ENCODE measurements at regions not wholly inside any gene's neighbourhood (a gene's known extent, or its start where the extent isn't known, plus 50 kb on each side); places are given as distances from the start of the nearest gene placed in this dataset.

DNA sequence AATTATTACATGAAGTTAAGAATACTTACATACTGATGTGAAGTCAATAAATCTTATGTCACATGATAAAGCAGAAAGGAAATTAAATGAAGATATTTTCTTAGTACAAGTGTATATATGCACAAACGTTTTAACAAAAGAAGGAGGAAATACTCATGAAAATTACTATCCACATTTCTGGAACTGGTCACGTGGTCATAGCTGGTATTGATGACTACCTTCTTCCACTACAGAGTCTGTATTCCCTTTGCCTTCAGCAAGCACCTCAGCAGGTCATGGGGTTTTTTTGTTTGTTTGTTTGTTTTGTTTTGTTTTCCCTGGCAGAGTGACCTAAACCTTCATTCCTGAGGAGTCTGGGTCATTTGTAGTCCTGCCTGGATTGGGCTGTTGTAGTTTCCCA is 174.9 kb upstream of the BANK1 start:
- TF ChIP-seq, protein P1, sequence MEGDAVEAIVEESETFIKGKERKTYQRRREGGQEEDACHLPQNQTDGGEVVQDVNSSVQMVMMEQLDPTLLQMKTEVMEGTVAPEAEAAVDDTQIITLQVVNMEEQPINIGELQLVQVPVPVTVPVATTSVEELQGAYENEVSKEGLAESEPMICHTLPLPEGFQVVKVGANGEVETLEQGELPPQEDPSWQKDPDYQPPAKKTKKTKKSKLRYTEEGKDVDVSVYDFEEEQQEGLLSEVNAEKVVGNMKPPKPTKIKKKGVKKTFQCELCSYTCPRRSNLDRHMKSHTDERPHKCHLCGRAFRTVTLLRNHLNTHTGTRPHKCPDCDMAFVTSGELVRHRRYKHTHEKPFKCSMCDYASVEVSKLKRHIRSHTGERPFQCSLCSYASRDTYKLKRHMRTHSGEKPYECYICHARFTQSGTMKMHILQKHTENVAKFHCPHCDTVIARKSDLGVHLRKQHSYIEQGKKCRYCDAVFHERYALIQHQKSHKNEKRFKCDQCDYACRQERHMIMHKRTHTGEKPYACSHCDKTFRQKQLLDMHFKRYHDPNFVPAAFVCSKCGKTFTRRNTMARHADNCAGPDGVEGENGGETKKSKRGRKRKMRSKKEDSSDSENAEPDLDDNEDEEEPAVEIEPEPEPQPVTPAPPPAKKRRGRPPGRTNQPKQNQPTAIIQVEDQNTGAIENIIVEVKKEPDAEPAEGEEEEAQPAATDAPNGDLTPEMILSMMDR (conservative IDR thresholded peaks at IDR 0.05; ENCODE audit: low read length) = no peak
- TF ChIP-seq EZH2phosphoT487 (IDR thresholded peaks at IDR 0.05; ENCODE audit: borderline replicate concordance) = no peak

Data from Loucy (cell line).